SJCRH30 (cell line): ENCODE measurements at regions not wholly inside any gene's neighbourhood (a gene's known extent, or its start where the extent isn't known, plus 50 kb on each side); places are given as distances from the start of the nearest gene placed in this dataset.
A peak's percentile ranks its signal among the peaks of the same experiment; 100 is the strongest.
"Not testable (repeated sequence)": the region's sequence is repeated elsewhere in the genome, so short reads cannot be mapped to it uniquely, and the experiment has no call there.

Experiments used
- DNase-seq, 2 experiments: peaks; one replicate each; pipeline ENCODE4 v3.0.0-alpha.2; 2015 to 2020
- H3K27ac ChIP-seq: fragments of 250-450 bp; sonication (Bioruptor Pico); 2 replicates; pipeline ENCODE4 v1.5.1; 2020; ENCODE audit warnings: mild to moderate bottlenecking, moderate library complexity
- H3K27me3 ChIP-seq: fragments of 250-450 bp; sonication (Bioruptor Pico); 2 replicates; pipeline ENCODE4 v1.5.1; 2020; ENCODE audit warnings: mild to moderate bottlenecking, moderate library complexity
- H3K36me3 ChIP-seq: fragments of 250-450 bp; sonication (Bioruptor Pico); 2 replicates; pipeline ENCODE4 v1.5.1; 2020; ENCODE audit warnings: mild to moderate bottlenecking, moderate library complexity
- H3K4me1 ChIP-seq: fragments of 250-450 bp; sonication (Bioruptor Pico); 2 replicates; pipeline ENCODE4 v1.5.1; 2020; ENCODE audit warnings: mild to moderate bottlenecking, moderate library complexity
- H3K4me3 ChIP-seq: fragments of 250-450 bp; sonication (Bioruptor Pico); 2 replicates; pipeline ENCODE4 v1.5.1; 2020; ENCODE audit warnings: mild to moderate bottlenecking, moderate library complexity
- H3K9me3 ChIP-seq: fragments of 250-450 bp; sonication (Bioruptor Pico); replicated peaks from 2 replicates; pipeline ENCODE4 v1.5.1; 2020; ENCODE audit warnings: mild to moderate bottlenecking, moderate library complexity

GRCh38 chrX:115898382-115899001 lies 272.1 kb upstream of the AGTR2 start:
- no peaks in the 10 kb centered on the region for H3K4me1 ChIP-seq
- no peak overlapping the region for H3K4me3 ChIP-seq
- H3K9me3 ChIP-seq = no peaks in the 10 kb centered on the region
- H3K27me3 ChIP-seq = no peaks in the 10 kb centered on the region
- no peak overlapping the region for H3K27ac ChIP-seq
- no peaks in the 10 kb centered on the region for H3K36me3 ChIP-seq
- peak in 1 of 2 experiments; percentile 42 for DNase-seq

GRCh38 chrX:115900425-115900824 lies 270.1 kb upstream of the AGTR2 start:
- no peak for DNase-seq
- H3K36me3 ChIP-seq = no peaks in the 10 kb centered on the region
- no peak overlapping the region for H3K4me3 ChIP-seq
- no peaks in the 10 kb centered on the region for H3K27me3 ChIP-seq
- H3K9me3 ChIP-seq = no peaks in the 10 kb centered on the region
- no peak overlapping the region for H3K27ac ChIP-seq
- H3K4me1 ChIP-seq = no peaks in the 10 kb centered on the region

GRCh38 chrX:115901241-115901640 lies 269.3 kb upstream of the AGTR2 start:
- Histone ChIP-seq H3K9me3 (no peaks in the 10 kb centered on the region), H3K27ac (no peak overlapping the region), H3K4me1 (no peaks in the 10 kb centered on the region), H3K27me3 (no peaks in the 10 kb centered on the region), H3K36me3 (no peaks in the 10 kb centered on the region), H3K4me3 (no peak overlapping the region)
- DNase-seq = no peak

GRCh38 chrX:115902995-115903394 lies 267.5 kb upstream of the AGTR2 start:
- Histone ChIP-seq H3K4me3 (no peak overlapping the region), H3K27me3 (no peaks in the 10 kb centered on the region)

GRCh38 chrX:115906276-115906675 lies 264.3 kb upstream of the AGTR2 start:
- H3K27me3 ChIP-seq = no peaks in the 10 kb centered on the region
- peaks cover 9% of the 10 kb centered on the region for H3K9me3 ChIP-seq
- DNase-seq = no peak
- H3K4me1 ChIP-seq = no peaks in the 10 kb centered on the region
- no peaks in the 10 kb centered on the region for H3K36me3 ChIP-seq
- no peak overlapping the region for H3K4me3 ChIP-seq
- H3K27ac ChIP-seq = no peak overlapping the region

More at GRCh38 chrX:115902995-115903394, 267.5 kb upstream of the AGTR2 start:
- no peaks in the 10 kb centered on the region for H3K9me3 ChIP-seq
- no peaks in the 10 kb centered on the region for H3K4me1 ChIP-seq
- DNase-seq = no peak
- no peak overlapping the region for H3K27ac ChIP-seq
- H3K36me3 ChIP-seq = no peaks in the 10 kb centered on the region

GRCh38 chrX:115906881-115907280 lies 263.7 kb upstream of the AGTR2 start:
- Histone ChIP-seq H3K27me3 (no peaks in the 10 kb centered on the region), H3K27ac (no peak overlapping the region), H3K9me3 (peaks cover 9% of the 10 kb centered on the region), H3K4me3 (no peak overlapping the region), H3K4me1 (no peaks in the 10 kb centered on the region), H3K36me3 (no peaks in the 10 kb centered on the region)
- no peak for DNase-seq

- DNase-seq = no peak
- Histone ChIP-seq H3K36me3 (no peaks in the 10 kb centered on the region), H3K4me1 (no peaks in the 10 kb centered on the region), H3K9me3 (peaks cover 9% of the 10 kb centered on the region), H3K27me3 (no peaks in the 10 kb centered on the region), H3K27ac (no peak overlapping the region), H3K4me3 (no peak overlapping the region)
Measured at GRCh38 chrX:115909017-115909416, 261.5 kb upstream of the AGTR2 start.

GRCh38 chrX:115911967-115912366 lies 258.6 kb upstream of the AGTR2 start:
- peak in 1 of 2 experiments; percentile 42 for DNase-seq
- no peaks in the 10 kb centered on the region for H3K36me3 ChIP-seq
- H3K27ac ChIP-seq = no peak overlapping the region
- no peaks in the 10 kb centered on the region for H3K27me3 ChIP-seq
- peaks cover 9% of the 10 kb centered on the region for H3K9me3 ChIP-seq
- H3K4me1 ChIP-seq = no peaks in the 10 kb centered on the region
- no peak overlapping the region for H3K4me3 ChIP-seq

GRCh38 chrX:115912372-115912897 lies 258.1 kb upstream of the AGTR2 start:
- H3K9me3 ChIP-seq = peaks cover 9% of the 10 kb centered on the region
- no peaks in the 10 kb centered on the region for H3K27me3 ChIP-seq
- H3K36me3 ChIP-seq = no peaks in the 10 kb centered on the region
- no peak overlapping the region for H3K27ac ChIP-seq
- no peaks in the 10 kb centered on the region for H3K4me1 ChIP-seq
- no peak overlapping the region for H3K4me3 ChIP-seq
- DNase-seq = no peak

GRCh38 chrX:115913575-115913974 lies 257.0 kb upstream of the AGTR2 start:
- no peak for DNase-seq
- Histone ChIP-seq H3K4me3 (no peak overlapping the region), H3K9me3 (peaks cover 9% of the 10 kb centered on the region)

GRCh38 chrX:115915625-115916024 lies 254.9 kb upstream of the AGTR2 start:
- H3K4me1 ChIP-seq, H3K27ac ChIP-seq, H3K4me3 ChIP-seq, H3K27me3 ChIP-seq, H3K9me3 ChIP-seq, H3K36me3 ChIP-seq, DNase-seq: not testable (repeated sequence)

More at GRCh38 chrX:115913575-115913974, 257.0 kb upstream of the AGTR2 start:
- H3K36me3 ChIP-seq = no peaks in the 10 kb centered on the region
- H3K27ac ChIP-seq = no peak overlapping the region
- H3K4me1 ChIP-seq = no peaks in the 10 kb centered on the region
- no peaks in the 10 kb centered on the region for H3K27me3 ChIP-seq

GRCh38 chrX:115929480-115929879 lies 241.1 kb upstream of the AGTR2 start:
- no peaks in the 10 kb centered on the region for H3K4me1 ChIP-seq
- DNase-seq = no peak
- H3K27ac ChIP-seq = no peak overlapping the region
- H3K36me3 ChIP-seq = peaks cover 6% of the 10 kb centered on the region
- no peaks in the 10 kb centered on the region for H3K27me3 ChIP-seq
- no peak overlapping the region for H3K4me3 ChIP-seq
- H3K9me3 ChIP-seq = no peaks in the 10 kb centered on the region; the same call in 1 of the 2 replicates

GRCh38 chrX:115936008-115936407 lies 234.5 kb upstream of the AGTR2 start:
- H3K27ac ChIP-seq = no peak overlapping the region
- no peak for DNase-seq
- no peaks in the 10 kb centered on the region for H3K27me3 ChIP-seq
- no peaks in the 10 kb centered on the region for H3K4me1 ChIP-seq
- H3K4me3 ChIP-seq = no peak overlapping the region
- H3K9me3 ChIP-seq = no peaks in the 10 kb centered on the region; the same call in 1 of the 2 replicates
- H3K36me3 ChIP-seq = peaks cover 35% of the 10 kb centered on the region

- Histone ChIP-seq H3K27ac (no peak overlapping the region), H3K4me3 (no peak overlapping the region), H3K4me1 (no peaks in the 10 kb centered on the region), H3K27me3 (no peaks in the 10 kb centered on the region), H3K36me3 (peaks cover 39% of the 10 kb centered on the region), H3K9me3 (no peaks in the 10 kb centered on the region; the same call in 1 of the 2 replicates)
- no peak for DNase-seq
Measured at GRCh38 chrX:115939070-115939469, 231.5 kb upstream of the AGTR2 start.

GRCh38 chrX:115939636-115940160 lies 230.8 kb upstream of the AGTR2 start:
- Histone ChIP-seq H3K4me1 (no peaks in the 10 kb centered on the region), H3K9me3 (no peaks in the 10 kb centered on the region; the same call in 1 of the 2 replicates), H3K36me3 (peaks cover 41% of the 10 kb centered on the region), H3K4me3 (no peak overlapping the region), H3K27me3 (no peaks in the 10 kb centered on the region), H3K27ac (no peak overlapping the region)
- DNase-seq = no peak

- Histone ChIP-seq H3K9me3 (no peaks in the 10 kb centered on the region; the same call in 1 of the 2 replicates), H3K27ac (no peak overlapping the region), H3K4me1 (no peaks in the 10 kb centered on the region), H3K27me3 (no peaks in the 10 kb centered on the region), H3K36me3 (peaks cover 38% of the 10 kb centered on the region), H3K4me3 (no peak overlapping the region)
- DNase-seq = no peak
Measured at GRCh38 chrX:115940348-115940747, 230.2 kb upstream of the AGTR2 start.
